ENCODE measurements at regions not wholly inside any gene's neighbourhood (a gene's known extent, or its start where the extent isn't known, plus 50 kb on each side); places are given as distances from the start of the nearest gene placed in this dataset.
"Not testable (repeated sequence)": the region's sequence is repeated elsewhere in the genome, so short reads cannot be mapped to it uniquely, and the experiment has no call there.

GRCh38 chr14:105600939-105601359 lies 74.6 kb downstream of the TMEM121 start:
- DNase-seq (ENCODE audit: low read depth in 2 of 2), result no peak

GRCh38 chr14:105601360-105602242 lies 75.2 kb downstream of the TMEM121 start:
- DNase-seq (ENCODE audit: low read depth in 2 of 2), result no peak

GRCh38 chr14:105602243-105602750 lies 75.9 kb downstream of the TMEM121 start:
- no peak for DNase-seq (ENCODE audit: low read depth in 2 of 2)

GRCh38 chr14:105602799-105603793 lies 76.7 kb downstream of the TMEM121 start:
- no peak for DNase-seq (ENCODE audit: low read depth in 2 of 2)

GRCh38 chr14:105604531-105605463 lies 78.4 kb downstream of the TMEM121 start:
- not testable (repeated sequence) for DNase-seq (ENCODE audit: low read depth in 2 of 2)

- DNase-seq (ENCODE audit: low read depth in 2 of 2), result no peak
Observed at GRCh38 chr14:105605464-105606304, 79.3 kb downstream of the TMEM121 start.

GRCh38 chr14:105606305-105606975 lies 80.1 kb downstream of the TMEM121 start:
- not testable (repeated sequence) for DNase-seq (ENCODE audit: low read depth in 2 of 2)

- DNase-seq (ENCODE audit: low read depth in 2 of 2), result not testable (repeated sequence)
Observed at GRCh38 chr14:105607025-105607424, 80.6 kb downstream of the TMEM121 start.

- not testable (repeated sequence) for DNase-seq (ENCODE audit: low read depth in 2 of 2)
Observed at GRCh38 chr14:105614987-105615386, 88.6 kb downstream of the TMEM121 start.

GRCh38 chr14:105615986-105616801 lies 89.8 kb downstream of the TMEM121 start:
- not testable (repeated sequence) for DNase-seq (ENCODE audit: low read depth in 2 of 2)

- DNase-seq (ENCODE audit: low read depth in 2 of 2), result no peak
Observed at GRCh38 chr14:105616802-105617192, 90.4 kb downstream of the TMEM121 start.

GRCh38 chr14:105617201-105617777 lies 90.9 kb downstream of the TMEM121 start:
- DNase-seq (ENCODE audit: low read depth in 2 of 2), result no peak

- not testable (repeated sequence) for DNase-seq (ENCODE audit: low read depth in 2 of 2)
Observed at GRCh38 chr14:105617805-105618204, 91.4 kb downstream of the TMEM121 start.

- DNase-seq (ENCODE audit: low read depth in 2 of 2), result not testable (repeated sequence)
Observed at GRCh38 chr14:105619324-105619723, 92.9 kb downstream of the TMEM121 start.

GRCh38 chr14:105620178-105620864 lies 93.9 kb downstream of the TMEM121 start:
- DNase-seq (ENCODE audit: low read depth in 2 of 2), result not testable (repeated sequence)

- not testable (repeated sequence) for DNase-seq (ENCODE audit: low read depth in 2 of 2)
Observed at GRCh38 chr14:105620865-105621471, 94.6 kb downstream of the TMEM121 start.

Data from stimulated activated CD4-positive, alpha-beta T cell treated with anti-CD3 and anti-CD28 coated beads, Interleukin-12 subunit alpha, Interleukin-12 subunit beta, amount 100 ng/mL, for 24 hours (primary cell).